NB4 (cell line): ENCODE measurements at regions not wholly inside any gene's neighbourhood (a gene's known extent, or its start where the extent isn't known, plus 50 kb on each side); places are given as distances from the start of the nearest gene placed in this dataset.

Experiments
- DNase-seq: peaks from one replicate; pipeline ENCODE4 v3.0.0; 2010; ENCODE audit warnings: low read depth
- H3K4me3 ChIP-seq: one replicate; pipeline ENCODE4 v1.5.1; 2011; ENCODE audit warnings: mild to moderate bottlenecking, low read depth, low read length, moderate library complexity
- MYC ChIP-seq: IDR thresholded peaks from 2 replicates; pipeline ENCODE4 v1.6.1; 2011; ENCODE audit warnings: low read depth, low read length
- POLR2A ChIP-seq: IDR thresholded peaks from 2 replicates; pipeline ENCODE4 v1.6.1; 2011; ENCODE audit warnings: mild to moderate bottlenecking; ENCODE audit not compliant: insufficient read length; ENCODE audit errors: extremely low read depth
- TF ChIP-seq, protein P1 (sequence below): IDR thresholded peaks from one replicate; pipeline ENCODE4 v1.5.1; 2012; ENCODE audit warnings: low read depth, low read length
- TF ChIP-seq, protein P2 (sequence below): IDR thresholded peaks from 2 replicates; pipeline ENCODE4 v1.6.1; 2011; ENCODE audit warnings: low read depth, low read length

DNA sequence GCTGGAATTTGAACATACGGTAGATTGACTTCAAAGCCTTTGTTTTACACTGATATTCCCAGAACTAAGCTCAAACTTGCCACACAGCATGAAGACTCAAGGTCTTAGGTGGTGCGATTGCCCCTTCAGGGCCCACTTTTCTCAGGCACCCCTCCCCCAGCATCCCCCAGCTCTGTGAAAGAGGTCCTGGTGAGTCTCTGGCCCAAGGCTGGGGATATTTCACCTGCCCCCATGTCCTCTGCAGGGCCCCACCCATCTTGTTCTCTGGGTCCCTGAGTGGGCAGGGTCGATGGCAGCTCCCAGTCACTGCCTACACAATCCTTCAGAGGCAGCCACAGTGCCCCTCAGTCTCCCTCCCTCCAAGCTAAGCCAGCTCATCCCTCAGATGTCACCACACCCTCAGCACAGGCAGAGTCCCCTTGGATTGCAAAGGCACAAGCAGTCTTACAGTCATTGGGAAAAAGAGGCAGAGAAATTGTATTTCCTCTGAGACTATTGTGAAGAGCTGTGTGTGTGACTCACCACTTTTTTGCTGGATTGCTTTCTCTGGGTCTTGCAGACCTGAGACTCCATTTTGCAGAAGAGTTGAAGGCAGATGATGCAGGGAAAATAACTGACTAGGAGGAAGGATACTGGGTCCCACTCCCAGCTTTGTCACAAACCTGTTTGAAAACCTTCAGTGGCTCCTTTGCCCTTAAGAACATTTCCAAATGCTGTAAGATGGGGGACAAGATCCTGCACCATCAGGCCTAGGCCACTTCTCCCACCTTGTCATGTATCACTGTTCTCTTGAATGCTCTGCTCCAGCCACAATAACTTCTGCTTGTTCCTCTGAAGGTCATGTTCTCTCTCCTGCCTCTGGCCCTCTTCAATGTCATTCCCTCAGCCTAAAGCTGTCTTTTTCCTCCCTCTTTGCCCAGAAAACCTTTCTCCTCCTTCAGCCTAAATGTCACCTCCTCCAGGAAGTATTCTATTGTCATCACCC, 119.1 kb upstream of the GRIK3 start:
- no peak for TF ChIP-seq MYC
- TF ChIP-seq POLR2A, result no peak
- TF ChIP-seq, protein P1, sequence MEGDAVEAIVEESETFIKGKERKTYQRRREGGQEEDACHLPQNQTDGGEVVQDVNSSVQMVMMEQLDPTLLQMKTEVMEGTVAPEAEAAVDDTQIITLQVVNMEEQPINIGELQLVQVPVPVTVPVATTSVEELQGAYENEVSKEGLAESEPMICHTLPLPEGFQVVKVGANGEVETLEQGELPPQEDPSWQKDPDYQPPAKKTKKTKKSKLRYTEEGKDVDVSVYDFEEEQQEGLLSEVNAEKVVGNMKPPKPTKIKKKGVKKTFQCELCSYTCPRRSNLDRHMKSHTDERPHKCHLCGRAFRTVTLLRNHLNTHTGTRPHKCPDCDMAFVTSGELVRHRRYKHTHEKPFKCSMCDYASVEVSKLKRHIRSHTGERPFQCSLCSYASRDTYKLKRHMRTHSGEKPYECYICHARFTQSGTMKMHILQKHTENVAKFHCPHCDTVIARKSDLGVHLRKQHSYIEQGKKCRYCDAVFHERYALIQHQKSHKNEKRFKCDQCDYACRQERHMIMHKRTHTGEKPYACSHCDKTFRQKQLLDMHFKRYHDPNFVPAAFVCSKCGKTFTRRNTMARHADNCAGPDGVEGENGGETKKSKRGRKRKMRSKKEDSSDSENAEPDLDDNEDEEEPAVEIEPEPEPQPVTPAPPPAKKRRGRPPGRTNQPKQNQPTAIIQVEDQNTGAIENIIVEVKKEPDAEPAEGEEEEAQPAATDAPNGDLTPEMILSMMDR, result no peak
- TF ChIP-seq, protein P2, sequence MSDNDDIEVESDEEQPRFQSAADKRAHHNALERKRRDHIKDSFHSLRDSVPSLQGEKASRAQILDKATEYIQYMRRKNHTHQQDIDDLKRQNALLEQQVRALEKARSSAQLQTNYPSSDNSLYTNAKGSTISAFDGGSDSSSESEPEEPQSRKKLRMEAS, result no peak
- H3K4me3 ChIP-seq, result no peak overlapping the region
- DNase-seq, result no peak

GRCh38 chr1:37156646-37157045, 122.3 kb upstream of the GRIK3 start:
- H3K4me3 ChIP-seq, result no peak overlapping the region
- DNase-seq, result no peak
- no peak for TF ChIP-seq MYC
- TF ChIP-seq, protein P1, result no peak
- no peak for TF ChIP-seq POLR2A

DNA sequence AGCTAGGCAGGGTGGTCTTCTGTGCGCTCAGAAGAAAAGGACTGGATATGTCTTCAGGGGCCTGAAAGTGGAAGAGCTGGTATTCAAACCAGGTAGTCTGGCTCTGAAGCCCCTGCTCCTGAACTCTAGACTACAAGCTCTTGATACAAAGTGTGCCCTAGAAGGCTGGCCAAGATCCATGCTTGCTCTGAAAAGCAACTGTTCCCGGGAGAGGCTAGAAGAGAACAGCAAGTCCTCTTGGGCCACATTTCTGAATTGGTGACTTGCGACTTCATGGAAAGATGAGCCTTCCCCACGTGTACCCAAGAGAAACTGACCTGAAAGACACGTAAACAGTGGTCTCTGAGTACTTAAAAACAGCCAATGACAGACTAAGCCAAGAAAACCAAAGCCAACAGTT, 123.3 kb upstream of the GRIK3 start:
- TF ChIP-seq, protein P2, result no peak
- TF ChIP-seq, protein P1, result no peak
- TF ChIP-seq MYC (no peak), POLR2A (no peak)
- H3K4me3 ChIP-seq, result no peak overlapping the region
- DNase-seq, result no peak

DNA sequence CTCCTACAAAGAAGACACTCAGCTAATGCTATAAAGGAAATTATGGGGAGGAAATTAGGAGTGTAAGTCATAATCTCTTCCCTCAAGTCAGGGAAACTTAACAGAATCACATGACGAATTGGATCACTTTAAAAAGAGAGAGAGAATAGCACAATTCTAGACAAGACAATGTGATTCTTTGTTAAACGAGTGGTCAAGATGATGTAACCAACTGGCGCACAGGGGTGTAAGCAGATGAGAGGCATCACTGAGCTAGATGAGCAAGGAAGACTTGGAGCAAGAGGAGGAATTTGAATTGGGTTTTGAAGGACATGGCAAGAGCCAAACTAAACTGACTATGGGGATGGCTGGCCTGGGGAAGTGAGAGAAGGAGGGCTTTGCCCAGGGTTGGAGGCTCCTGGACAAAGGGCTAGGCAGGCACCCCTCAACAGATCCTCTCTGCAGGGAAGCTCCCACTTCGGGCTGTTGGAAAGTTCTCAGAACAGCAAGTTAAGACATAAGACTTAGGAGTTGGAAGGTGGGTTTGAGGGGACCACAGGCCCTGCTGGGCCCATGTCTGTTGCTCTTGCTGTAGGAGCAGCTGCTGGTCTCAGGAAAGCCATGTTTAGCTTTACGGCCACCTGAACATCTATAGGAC, 123.9 kb upstream of the GRIK3 start:
- TF ChIP-seq, protein P2, result no peak
- TF ChIP-seq MYC, result no peak
- no peak for TF ChIP-seq POLR2A
- TF ChIP-seq, protein P1, result no peak
- no peak for DNase-seq
- no peak overlapping the region for H3K4me3 ChIP-seq

DNA sequence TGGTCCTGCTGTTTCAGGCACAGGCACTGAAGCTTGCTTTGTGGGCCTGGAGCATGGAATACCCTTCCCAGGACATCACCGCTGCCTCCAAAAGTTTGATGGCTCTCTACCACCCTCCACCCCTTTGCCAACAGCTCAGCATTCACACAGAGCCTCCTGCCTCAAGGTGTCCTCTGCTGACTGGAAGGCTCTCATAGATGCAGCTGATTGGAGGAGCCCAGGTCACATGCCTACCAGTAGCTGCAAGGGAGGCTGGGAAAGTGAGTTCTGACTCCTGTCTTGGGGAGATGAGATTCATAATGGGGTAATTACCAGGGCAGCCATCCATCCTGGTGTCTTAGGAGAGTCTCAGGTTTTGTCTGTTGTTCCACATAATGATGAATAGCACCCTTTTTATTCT, 124.8 kb upstream of the GRIK3 start:
- H3K4me3 ChIP-seq, result no peak overlapping the region
- DNase-seq, result peak; percentile 12
- no peak for TF ChIP-seq MYC
- no peak for TF ChIP-seq POLR2A
- TF ChIP-seq, protein P1, result no peak

DNA sequence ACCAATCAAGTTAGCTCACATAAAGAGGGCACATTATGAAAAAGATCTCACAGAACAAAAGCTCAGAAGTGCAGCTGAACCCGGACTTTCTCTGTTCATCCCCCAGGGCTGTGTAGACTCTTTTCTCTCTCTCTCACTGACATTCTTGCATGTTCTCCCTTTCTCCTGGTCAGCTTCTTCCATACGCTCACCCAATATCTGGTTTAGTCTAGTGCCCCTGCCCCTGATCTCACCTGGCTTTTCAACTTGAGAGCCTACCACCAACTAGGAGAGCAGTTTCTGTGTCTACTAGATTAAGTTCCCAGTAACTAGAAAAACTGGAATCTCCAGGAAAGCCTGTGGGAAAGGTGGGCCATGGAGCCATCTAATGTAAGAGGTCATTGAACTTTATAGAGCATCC, 126.9 kb upstream of the GRIK3 start:
- DNase-seq, result no peak
- TF ChIP-seq MYC (no peak), POLR2A (no peak)
- TF ChIP-seq, protein P1, result no peak
- TF ChIP-seq, protein P2, result no peak

More for the DNA sequence above, 126.9 kb upstream of the GRIK3 start:
- no peak overlapping the region for H3K4me3 ChIP-seq
